Epithelial cell of proximal tubule (primary cell): ENCODE measurements at regions not wholly inside any gene's neighbourhood (a gene's known extent, or its start where the extent isn't known, plus 50 kb on each side); places are given as distances from the start of the nearest gene placed in this dataset.

Experiments
- DNase-seq: peaks from one replicate; pipeline ENCODE4 v3.0.0-alpha.2; 2011; ENCODE audit warnings: low read depth
- H3K4me3 ChIP-seq: 2 replicates; pipeline ENCODE4 v1.5.1; 2011; ENCODE audit warnings: low read depth, mild to moderate bottlenecking, low read length
- TF ChIP-seq, protein P1 (sequence below): conservative IDR thresholded peaks from 2 replicates; pipeline ENCODE4 v1.5.1; 2012; ENCODE audit warnings: low read depth, mild to moderate bottlenecking, low read length

DNA sequence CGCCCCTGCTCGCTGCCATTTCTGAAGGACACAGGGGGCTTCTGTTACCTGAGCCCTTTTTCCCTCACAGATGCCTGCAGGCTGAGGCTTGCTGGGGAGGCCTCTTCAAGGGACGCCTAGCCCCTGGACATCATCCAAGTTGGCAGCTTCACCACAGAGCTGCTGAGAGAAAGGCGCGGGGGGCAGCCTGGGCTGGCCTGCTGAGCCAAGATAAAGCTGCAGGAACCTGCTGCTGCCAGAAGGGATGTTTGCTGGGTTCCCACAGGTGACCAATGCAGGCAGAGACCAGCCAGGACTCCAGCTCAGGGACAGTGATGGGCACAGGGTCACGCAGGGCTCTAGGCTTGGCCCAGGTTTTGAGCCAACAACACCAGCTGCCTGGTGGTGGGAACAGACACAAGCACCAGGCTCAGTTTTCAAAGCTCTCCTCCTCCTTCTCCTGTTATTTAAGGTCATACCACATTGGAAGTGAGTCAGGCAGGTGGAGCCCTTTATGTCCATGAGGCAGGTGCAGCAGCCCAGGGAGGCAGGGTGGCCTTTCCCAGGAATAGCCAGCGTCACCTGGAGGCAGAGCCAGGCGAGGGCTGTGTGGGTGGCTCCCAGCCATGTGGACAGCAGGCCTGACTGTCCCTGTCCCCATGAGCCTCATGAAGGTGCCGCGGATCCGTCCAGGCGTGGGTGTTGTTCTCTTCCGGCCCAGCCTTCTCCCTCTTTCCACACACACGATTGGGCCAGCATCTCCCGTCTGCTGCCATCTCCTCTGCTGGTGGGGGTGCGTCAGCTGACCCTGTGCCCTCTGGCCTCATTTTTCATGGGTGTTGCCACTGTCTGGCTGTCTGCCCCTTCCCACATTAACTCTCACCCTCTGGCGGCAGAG is 515.5 kb upstream of the MYT1L start:
- no peak for DNase-seq
- TF ChIP-seq, protein P1, sequence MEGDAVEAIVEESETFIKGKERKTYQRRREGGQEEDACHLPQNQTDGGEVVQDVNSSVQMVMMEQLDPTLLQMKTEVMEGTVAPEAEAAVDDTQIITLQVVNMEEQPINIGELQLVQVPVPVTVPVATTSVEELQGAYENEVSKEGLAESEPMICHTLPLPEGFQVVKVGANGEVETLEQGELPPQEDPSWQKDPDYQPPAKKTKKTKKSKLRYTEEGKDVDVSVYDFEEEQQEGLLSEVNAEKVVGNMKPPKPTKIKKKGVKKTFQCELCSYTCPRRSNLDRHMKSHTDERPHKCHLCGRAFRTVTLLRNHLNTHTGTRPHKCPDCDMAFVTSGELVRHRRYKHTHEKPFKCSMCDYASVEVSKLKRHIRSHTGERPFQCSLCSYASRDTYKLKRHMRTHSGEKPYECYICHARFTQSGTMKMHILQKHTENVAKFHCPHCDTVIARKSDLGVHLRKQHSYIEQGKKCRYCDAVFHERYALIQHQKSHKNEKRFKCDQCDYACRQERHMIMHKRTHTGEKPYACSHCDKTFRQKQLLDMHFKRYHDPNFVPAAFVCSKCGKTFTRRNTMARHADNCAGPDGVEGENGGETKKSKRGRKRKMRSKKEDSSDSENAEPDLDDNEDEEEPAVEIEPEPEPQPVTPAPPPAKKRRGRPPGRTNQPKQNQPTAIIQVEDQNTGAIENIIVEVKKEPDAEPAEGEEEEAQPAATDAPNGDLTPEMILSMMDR, result no peak
- no peak overlapping the region for H3K4me3 ChIP-seq

DNA sequence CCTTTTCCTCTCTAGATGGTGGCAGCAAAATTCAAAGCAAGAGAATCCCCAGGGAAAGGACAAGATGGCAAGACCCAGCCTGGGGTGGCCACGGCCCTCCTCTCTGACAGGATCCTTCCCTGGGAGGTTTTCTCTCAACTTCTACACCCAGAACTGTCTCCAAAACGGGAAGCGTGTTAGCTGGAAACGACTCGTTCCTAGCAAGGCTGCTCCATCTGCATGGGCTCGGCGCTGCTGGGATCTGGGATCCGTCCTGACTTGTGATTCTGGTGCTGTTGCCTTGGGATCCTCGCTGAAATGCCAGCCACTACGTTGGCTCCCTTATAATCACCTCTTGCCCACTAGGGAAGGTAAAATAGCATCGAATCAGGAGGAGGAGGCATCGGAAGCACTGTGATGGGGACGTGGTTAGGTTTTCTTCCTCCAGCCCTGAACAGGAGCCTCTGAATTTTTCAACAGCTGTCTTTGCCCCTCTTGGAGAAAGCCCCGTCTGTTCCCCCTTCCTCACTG is 514.8 kb upstream of the MYT1L start:
- no peak overlapping the region for H3K4me3 ChIP-seq
- TF ChIP-seq, protein P1, result no peak
- DNase-seq, result no peak

DNA sequence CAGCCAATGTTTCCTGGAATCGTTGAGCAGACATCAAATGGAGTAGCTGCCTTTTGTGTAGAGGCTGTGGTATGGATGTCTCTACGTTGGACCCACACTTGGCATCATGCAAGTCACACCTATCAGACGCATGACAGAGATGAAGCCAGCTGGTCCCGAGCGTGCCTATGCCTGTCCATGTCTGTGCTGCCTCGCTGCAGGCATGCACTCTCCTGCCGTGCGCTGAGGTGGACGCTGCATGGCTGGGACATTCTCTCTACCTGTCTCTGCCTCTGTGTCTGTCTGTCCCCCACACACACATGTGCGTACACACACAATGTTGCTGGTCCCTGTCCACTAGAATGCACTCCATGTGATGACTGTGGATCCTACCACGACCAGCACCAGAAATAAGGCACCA is 514.2 kb upstream of the MYT1L start:
- H3K4me3 ChIP-seq, result no peak overlapping the region
- TF ChIP-seq, protein P1, result no peak
- DNase-seq, result no peak

GRCh38 chr2:2843969-2844548 is 513.0 kb upstream of the MYT1L start:
- H3K4me3 ChIP-seq, result no peak overlapping the region
- TF ChIP-seq, protein P1, result peak; percentile 10
- DNase-seq, result no peak

- H3K4me3 ChIP-seq, result no peak overlapping the region
- no peak for DNase-seq
- TF ChIP-seq, protein P1, result no peak
Observed at GRCh38 chr2:2842466-2842865, 511.4 kb upstream of the MYT1L start.

DNA sequence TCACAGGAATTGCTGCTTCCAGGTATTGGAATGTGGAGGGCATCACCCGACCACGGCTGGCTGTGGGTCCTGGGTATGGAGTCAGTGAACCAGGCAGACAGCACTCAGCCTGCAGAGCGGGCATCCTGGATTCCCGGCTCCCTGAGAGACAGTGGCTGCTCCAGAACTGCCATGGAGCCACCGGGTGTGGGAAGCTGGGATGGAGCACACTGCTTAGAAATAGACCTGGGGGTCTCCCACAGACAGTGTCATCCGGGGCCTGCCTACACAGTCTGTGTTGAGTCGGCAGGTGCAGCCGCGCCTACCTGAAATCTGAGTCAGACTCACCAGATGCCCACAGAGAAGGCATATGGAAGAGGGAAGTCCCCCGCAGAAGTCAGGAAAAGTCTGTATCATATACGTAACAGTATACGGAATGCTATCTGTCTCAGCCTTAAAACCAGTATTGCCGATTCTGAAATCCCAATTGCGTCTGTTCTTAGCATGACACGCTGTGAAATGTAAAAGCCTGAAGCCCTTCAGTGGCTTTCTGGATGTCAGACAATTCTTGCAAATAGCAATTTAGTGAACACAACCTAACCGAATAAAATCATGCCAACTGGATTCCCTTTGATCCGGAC is 509.7 kb upstream of the MYT1L start:
- no peak for DNase-seq
- no peak overlapping the region for H3K4me3 ChIP-seq
- TF ChIP-seq, protein P1, result no peak
